Tibial artery (tissue), 4 donors: ENCODE measurements at regions not wholly inside any gene's neighbourhood (a gene's known extent, or its start where the extent isn't known, plus 50 kb on each side); places are given as distances from the start of the nearest gene placed in this dataset.

Experiments
- DNase-seq, 2 donors: peaks; one replicate each; pipeline ENCODE4 v3.0.0-alpha.2; 2019
- H3K27ac ChIP-seq, 2 donors: fragments of 200-600 bp; sonication (generic) in 1 of 2; 1 replicate in 1 of 2; 2 replicates in 1 of 2; pipeline ENCODE4 v1.5.1; 2018 to 2019; ENCODE audit warnings: mild to moderate bottlenecking in 1 of 2
- H3K27me3 ChIP-seq, 2 donors: fragments of 200-600 bp; sonication (generic) in 1 of 2; one replicate each; pipeline versions ENCODE4 v1.5.1 to v1.6.0; 2016 to 2019
- H3K36me3 ChIP-seq, 3 donors: fragments of 200-600 bp; sonication (generic) in 2 of 3; one replicate each; pipeline ENCODE4 v1.5.1; 2016 to 2019; ENCODE audit warnings: mild to moderate bottlenecking in 2 of 3
- H3K4me1 ChIP-seq, 4 donors: fragments of 200-600 bp; sonication (generic) in 2 of 4; 1 replicate in 3 of 4; 2 replicates in 1 of 4; pipeline ENCODE4 v1.5.1; 2016 to 2019
- H3K4me3 ChIP-seq, 2 donors: fragments of 200-600 bp; sonication (generic) in 1 of 2; 1 replicate in 1 of 2; 2 replicates in 1 of 2; pipeline ENCODE4 v1.5.1; 2018 to 2019; ENCODE audit warnings: mild to moderate bottlenecking in 2 of 2
- H3K9me3 ChIP-seq, 3 donors: fragments of 200-600 bp; sonication (generic) in 1 of 3; one replicate each; pipeline ENCODE4 v1.5.1; 2016 to 2019
- intact Hi-C: fragments of 100-400 bp; cut with DNase I; formaldehyde crosslinking; loops from one replicate; pipeline ENCODE4 v1.15.0; 2023; ENCODE audit warnings: low total_unique reads
- TF ChIP-seq, protein P1 (sequence below), 2 experiments: fragments of 200-600 bp in 1 of 2; fragments of 450-650 bp in 1 of 2; IDR thresholded peaks; one replicate each; pipeline ENCODE4 v1.5.1; 2017 to 2019; ENCODE audit warnings: antibody characterized with exemption in 2 of 2, mild to moderate bottlenecking in 1 of 2, moderate library complexity in 1 of 2

DNA sequence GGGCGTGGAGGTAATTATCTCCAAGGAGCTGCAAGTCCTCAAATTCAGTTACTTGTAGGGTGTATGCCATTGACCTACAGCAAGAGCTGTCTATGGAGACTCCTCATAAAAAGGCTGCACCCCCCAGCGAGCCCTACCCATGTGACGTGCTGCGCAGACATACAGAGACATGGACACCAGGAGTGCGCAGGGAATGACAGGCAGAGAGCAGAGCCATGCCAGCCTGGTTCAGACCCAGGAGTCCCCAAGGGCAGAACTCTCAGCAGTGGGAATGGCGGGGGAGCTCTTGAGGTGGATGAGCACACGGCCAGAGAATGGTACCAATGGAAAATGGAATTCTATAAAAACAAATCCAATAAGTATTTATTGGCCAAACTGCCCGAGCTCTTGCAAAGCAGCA is 310.1 kb downstream of the MYCN start:
- intact Hi-C loops: no loop called here
- Histone ChIP-seq H3K27ac (no peak overlapping the region), H3K4me1 (no peaks in the 10 kb centered on the region), H3K9me3 (no peaks in the 10 kb centered on the region), H3K27me3 (peaks cover 0 to 24% of the 10 kb centered on the region in 2 donors), H3K4me3 (no peak overlapping the region), H3K36me3 (no peaks in the 10 kb centered on the region)
- no peak for DNase-seq
- TF ChIP-seq, protein P1, sequence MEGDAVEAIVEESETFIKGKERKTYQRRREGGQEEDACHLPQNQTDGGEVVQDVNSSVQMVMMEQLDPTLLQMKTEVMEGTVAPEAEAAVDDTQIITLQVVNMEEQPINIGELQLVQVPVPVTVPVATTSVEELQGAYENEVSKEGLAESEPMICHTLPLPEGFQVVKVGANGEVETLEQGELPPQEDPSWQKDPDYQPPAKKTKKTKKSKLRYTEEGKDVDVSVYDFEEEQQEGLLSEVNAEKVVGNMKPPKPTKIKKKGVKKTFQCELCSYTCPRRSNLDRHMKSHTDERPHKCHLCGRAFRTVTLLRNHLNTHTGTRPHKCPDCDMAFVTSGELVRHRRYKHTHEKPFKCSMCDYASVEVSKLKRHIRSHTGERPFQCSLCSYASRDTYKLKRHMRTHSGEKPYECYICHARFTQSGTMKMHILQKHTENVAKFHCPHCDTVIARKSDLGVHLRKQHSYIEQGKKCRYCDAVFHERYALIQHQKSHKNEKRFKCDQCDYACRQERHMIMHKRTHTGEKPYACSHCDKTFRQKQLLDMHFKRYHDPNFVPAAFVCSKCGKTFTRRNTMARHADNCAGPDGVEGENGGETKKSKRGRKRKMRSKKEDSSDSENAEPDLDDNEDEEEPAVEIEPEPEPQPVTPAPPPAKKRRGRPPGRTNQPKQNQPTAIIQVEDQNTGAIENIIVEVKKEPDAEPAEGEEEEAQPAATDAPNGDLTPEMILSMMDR (IDR thresholded peaks at IDR 0.05): no peak

DNA sequence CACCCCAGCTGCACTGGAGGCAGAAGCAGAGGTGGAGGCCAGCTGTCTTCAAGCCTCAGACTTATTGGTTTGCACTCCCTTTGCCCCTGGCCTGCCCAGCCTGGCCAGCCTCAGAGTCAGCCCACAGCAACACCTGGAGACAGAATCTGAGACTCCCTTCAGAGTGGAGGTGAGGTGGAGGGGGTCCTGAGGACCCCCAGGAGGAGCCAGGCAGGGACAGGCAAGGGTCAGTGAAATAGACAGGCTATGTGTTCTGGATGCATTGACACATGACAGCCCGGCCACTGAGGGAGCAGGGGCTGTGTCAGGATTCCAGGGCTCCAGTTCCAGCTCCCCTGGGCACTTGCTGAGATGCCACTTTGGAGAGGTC is 309.7 kb downstream of the MYCN start:
- intact Hi-C loops: no loop called here
- H3K9me3 ChIP-seq: no peaks in the 10 kb centered on the region
- no peak overlapping the region for H3K4me3 ChIP-seq
- TF ChIP-seq, protein P1 (IDR thresholded peaks at IDR 0.05): no peak
- peaks cover 0 to 24% of the 10 kb centered on the region in 2 donors for H3K27me3 ChIP-seq
- no peaks in the 10 kb centered on the region for H3K4me1 ChIP-seq
- no peak for DNase-seq
- no peak overlapping the region for H3K27ac ChIP-seq
- no peaks in the 10 kb centered on the region for H3K36me3 ChIP-seq

DNA sequence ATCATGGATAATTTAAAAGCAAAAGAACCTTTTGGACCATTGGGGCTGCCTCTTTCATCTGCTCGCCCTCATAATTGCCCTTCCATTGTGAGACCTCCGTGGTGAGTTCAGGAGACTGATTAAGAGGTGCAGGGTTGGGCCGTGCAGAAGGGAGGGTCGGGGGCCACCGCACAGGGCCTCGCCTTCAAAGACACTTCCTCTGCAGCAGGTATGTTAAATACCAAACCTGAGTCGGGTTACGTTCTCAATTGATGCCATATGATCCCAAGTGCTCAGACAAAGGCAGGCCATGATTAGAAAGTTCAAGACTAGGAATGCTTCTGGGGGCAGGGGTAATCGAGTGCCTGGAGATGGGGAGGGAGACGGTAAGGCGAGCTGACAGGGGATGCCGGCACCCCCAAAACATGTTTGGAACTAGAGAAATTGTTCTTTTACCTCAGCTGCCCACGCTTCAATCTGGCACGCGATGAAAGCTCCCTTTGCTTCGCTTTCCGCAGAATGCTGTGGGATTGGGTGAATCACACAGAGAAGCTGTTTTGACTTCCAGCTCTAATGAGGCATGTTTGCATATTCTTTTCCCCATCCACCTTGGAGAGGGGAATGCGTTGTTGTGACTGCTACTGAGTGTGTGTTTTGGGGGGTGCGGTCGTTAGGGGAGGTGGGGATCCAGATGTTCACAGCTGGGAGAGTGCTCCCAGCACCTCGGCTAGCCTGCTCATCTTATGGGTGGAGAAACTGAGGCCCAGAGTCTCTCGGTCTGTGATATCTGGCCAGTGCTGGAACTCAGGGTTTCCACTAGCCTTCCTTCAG is 309.1 kb downstream of the MYCN start:
- DNase-seq: no peak
- intact Hi-C loops: no loop called here
- no peaks in the 10 kb centered on the region for H3K4me1 ChIP-seq
- no peak overlapping the region for H3K4me3 ChIP-seq
- TF ChIP-seq, protein P1 (IDR thresholded peaks at IDR 0.05): no peak
- H3K9me3 ChIP-seq: no peaks in the 10 kb centered on the region
- H3K27me3 ChIP-seq: peaks cover 0 to 24% of the 10 kb centered on the region in 2 donors
- no peak overlapping the region for H3K27ac ChIP-seq
- no peaks in the 10 kb centered on the region for H3K36me3 ChIP-seq

DNA sequence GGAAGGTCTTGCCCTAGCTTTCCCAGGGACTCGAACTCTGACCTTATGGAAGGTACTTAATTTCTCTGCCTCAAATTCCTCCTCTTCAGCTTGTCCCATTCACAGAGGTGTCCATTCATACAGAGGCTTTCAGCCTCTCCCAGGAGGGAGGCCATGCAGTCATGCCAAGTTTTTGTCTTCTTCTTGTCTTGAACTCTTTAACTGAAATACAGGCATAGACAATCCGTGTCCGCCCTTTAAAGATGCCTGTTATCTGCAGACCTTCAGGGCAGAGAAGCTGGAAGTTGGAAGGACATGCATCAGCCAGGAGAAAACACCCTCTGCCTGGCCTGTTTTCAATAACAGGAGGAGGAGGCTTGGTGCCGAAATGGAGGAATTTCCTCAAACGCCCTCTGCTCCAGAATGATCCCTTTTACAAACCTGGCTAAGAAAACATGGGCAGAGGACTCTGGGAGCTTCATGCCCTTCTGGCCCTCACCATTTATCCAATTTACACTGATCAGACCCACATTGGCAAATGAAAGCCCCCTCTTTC is 308.3 kb downstream of the MYCN start:
- intact Hi-C loops: no loop called here
- H3K4me3 ChIP-seq: no peak overlapping the region
- no peaks in the 10 kb centered on the region for H3K36me3 ChIP-seq
- no peak overlapping the region for H3K27ac ChIP-seq
- no peak for DNase-seq
- TF ChIP-seq, protein P1 (IDR thresholded peaks at IDR 0.05): no peak
- peaks cover 0 to 19% of the 10 kb centered on the region in 2 donors for H3K27me3 ChIP-seq
- no peaks in the 10 kb centered on the region for H3K4me1 ChIP-seq
- H3K9me3 ChIP-seq: no peaks in the 10 kb centered on the region

DNA sequence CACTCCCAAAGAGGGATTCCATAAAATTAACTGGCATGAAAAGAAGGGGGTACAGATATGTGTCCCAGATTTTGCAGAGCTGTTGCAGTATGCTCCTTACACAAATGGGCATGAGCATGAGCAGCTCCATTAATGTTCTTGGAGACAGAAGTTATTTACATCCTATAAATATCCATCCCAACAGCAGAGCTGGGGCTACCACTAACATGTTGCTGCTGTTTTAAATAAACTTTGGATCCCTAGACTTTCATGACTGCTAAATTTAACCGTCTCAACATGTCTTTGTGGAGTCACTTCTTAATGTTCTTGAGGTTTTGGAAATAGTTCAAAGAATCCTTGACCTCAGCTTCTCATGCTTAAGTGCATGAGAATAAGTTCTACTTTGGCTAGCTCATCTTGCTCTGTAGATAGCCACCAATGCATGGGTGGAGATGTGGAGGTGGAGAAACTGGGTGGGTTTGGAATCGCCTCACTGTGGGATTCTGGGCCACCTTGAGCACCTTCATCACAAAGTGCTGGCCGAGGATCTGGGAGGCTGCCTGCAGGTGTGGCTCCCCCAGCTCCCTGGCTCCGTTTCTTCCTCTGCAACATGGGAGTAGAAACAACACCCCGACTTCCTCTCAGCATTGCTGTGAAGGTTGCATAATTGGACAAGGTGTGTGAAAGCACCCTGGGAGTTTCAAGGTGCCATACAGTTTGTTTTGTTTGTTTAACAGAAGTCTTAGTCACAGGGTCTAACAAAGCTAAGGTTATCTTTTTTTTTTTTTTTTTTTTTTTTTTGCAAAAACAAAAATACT is 307.2 kb downstream of the MYCN start:
- Histone ChIP-seq H3K27ac (no peak overlapping the region), H3K27me3 (peaks cover 0 to 15% of the 10 kb centered on the region in 2 donors), H3K9me3 (no peaks in the 10 kb centered on the region), H3K4me3 (no peak overlapping the region), H3K36me3 (no peaks in the 10 kb centered on the region), H3K4me1 (no peaks in the 10 kb centered on the region)
- TF ChIP-seq, protein P1 (IDR thresholded peaks at IDR 0.05): no peak
- DNase-seq: no peak
- intact Hi-C loops: no loop called here
